ENCODE measurements at regions not wholly inside any gene's neighbourhood (a gene's known extent, or its start where the extent isn't known, plus 50 kb on each side); places are given as distances from the start of the nearest gene placed in this dataset.
"Not testable (repeated sequence)": the region's sequence is repeated elsewhere in the genome, so short reads cannot be mapped to it uniquely, and the experiment has no call there.

DNA sequence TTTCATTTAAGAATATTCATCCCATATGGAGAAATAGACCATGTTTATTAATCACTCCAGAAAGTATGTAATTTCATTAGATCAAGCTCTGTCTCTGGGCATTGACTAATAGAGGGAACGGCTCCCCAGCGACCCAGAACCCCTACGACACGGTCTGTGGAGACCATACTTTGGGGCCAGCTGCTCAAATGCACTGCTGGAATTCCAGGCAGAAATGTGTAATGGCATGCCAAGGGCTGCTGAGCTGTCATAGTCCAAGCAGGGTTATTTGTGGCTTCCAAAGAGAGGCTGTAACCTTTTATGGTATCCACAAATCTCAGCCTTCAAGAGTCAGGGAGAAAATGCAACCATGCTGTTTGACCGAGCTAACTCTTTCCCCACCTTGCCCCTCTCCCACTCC lies 755.8 kb downstream of the DHX35 start:
- DNase-seq (ENCODE audit: insufficient read length, low spot score), result no peak
- FAIRE-seq, result no peak
- TF ChIP-seq POLR2A (IDR thresholded peaks at IDR 0.05; ENCODE audit: low read depth, low read length), result no peak

DNA sequence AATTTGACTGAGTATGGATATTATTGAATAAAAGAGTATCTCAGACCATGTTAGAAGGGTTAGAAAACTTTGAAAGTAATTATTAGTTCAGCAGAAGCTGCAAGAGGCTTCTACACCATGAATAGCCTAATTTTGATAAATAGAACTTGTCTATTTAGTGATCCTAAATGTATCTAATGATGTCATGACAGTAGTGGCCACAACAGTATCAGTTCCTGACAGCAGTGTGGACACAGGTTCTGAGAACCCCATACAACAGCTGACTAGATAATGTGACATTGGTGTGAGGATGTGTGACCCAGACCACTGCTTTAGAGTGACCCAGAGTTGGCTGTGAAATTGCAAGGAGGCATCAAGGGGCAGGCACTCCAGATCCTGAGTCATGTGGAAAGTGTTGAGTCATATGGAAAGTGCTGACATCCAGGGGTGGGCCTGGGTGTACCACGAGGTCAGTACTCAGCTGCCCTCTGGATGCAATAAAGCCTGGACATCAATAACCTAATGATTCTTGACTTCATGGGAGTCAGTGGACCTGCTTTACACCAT lies 754.7 kb downstream of the DHX35 start:
- no peak for TF ChIP-seq POLR2A (IDR thresholded peaks at IDR 0.05; ENCODE audit: low read depth, low read length)
- DNase-seq (ENCODE audit: insufficient read length, low spot score) (no peak), FAIRE-seq (no peak)

DNA sequence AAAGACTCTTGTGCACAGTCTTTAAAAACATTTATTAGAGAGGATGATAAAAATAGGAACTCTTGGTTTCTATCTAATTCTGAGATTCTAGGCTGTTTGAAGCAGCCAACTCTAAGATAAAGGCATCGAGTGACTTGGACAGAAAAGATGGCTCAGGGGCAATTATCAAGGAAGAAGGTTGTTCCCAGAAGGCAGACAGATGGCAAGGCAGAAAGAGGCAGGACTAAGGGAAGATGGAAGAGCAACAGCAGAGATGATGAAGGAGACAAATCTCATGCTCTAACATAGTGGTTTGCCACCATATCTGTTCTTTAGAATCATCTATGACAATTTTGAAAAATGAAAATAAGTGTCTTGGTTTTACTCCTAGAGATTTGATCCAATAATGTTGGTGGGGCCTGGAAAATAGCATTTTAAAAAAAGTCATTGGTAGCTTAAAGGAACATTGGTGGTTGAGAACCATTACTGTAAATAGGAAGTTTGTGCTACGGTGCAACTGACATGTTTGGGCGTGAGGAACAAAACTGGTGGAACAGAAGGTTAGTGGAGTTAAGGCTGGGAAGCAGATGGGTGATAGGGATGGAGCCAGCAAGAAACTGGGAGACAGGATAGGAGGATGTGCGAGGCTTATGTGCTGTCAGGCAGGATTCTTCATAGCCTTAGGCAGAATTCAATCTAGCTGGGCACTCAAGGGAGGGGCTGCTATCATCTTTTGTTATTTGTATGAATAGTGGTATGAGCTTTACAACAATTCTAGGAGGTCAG lies 751.1 kb downstream of the DHX35 start:
- no peak for TF ChIP-seq POLR2A (IDR thresholded peaks at IDR 0.05; ENCODE audit: low read depth, low read length)
- DNase-seq (ENCODE audit: insufficient read length, low spot score), result no peak
- FAIRE-seq, result no peak

DNA sequence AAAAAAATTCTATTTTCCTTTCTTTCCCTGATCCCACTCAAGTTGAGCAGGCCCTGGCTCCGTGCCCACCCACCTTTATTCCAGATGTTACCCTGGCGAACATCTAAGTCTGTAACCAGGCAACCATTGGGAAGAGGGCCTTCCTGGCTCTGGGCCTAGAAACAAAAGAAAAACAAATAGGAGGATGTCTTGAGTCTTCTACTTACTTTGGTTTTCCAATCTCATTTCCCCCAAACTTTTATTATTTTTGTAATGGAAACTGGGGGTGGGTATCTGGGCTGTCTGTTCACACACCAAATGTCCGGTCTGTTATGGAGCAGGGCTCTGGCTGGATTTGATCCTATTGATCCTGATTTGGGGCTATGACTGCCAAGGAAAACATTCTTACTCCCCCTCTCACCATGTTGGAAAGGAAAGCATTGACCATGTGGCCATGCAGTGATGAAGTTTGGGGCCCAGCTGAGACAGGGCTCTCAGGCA lies 744.1 kb downstream of the DHX35 start:
- DNase-seq (ENCODE audit: insufficient read length, low spot score) (no peak), FAIRE-seq (no peak)
- no peak for TF ChIP-seq POLR2A (IDR thresholded peaks at IDR 0.05; ENCODE audit: low read depth, low read length)

DNA sequence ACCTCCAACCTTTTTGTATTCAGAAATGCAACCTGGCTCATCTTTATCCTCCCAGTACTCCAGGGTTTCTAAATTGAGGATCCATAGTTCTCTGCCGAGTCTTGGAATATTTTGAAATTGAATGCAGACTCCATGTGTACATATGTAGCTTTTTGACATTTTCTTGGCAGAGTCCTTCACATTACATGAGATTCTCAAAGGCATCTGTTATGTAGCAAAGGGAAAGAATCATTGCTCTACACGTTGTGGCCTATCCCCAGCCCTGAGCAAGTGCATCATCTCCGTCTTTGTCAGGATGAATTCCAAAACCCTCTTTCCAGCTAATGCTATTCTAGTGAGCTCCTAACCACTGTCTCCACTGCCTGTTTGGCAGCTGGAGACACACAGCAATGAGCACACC lies 742.9 kb downstream of the DHX35 start:
- DNase-seq (ENCODE audit: insufficient read length, low spot score) (no peak), FAIRE-seq (no peak)
- no peak for TF ChIP-seq POLR2A (IDR thresholded peaks at IDR 0.05; ENCODE audit: low read depth, low read length)

DNA sequence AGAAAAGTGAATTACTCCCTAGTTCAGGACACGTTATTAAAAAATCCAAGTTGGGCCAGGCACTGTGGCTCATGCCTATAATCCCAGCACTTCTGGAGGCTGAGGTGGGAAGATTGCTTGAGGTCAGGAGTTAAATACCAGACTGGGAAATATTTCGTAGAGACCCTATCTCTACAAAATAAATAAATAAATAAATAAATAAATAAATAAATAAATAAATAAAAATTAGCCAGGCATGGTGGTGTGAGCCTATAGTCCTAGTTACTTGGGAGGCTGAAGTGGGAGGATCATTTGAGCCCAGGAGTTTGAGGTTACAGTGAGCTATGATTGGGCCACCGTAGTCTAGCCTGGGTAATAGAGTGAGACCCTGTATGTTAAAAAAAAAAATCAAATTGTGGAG lies 741.2 kb downstream of the DHX35 start:
- FAIRE-seq; DNase-seq (ENCODE audit: insufficient read length, low spot score): not testable (repeated sequence)

DNA sequence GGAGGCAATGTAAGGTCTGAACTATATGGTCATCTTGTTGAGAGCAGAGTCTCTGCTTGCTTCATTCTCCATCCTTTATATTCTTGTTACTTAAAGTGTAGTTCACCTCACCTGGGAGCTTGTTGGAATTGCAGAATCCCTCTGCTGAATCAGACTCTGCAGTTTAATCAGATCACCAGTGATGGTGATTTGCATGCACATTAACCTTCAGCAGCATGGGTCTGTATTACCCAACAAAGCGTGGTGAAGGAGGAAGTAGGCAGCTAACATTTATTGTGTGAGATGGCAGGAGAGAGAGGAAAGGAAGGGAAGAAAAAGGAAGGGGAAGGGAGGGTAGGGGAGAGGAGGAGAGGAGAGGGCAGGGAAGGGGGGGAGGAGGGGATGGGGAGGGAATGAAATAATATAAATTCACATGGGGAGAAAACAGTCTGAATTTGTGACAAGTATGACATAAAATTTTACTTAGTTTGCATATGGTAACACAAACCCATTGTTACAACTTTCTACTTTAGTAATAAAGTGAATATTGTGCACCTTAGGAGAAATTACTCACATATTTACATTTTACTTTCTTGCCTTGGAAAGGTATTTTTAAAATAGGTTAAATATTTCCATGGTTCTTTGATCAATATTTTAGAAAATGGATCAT lies 740.7 kb downstream of the DHX35 start:
- DNase-seq (ENCODE audit: insufficient read length, low spot score) (no peak), FAIRE-seq (no peak)
- no peak for TF ChIP-seq POLR2A (IDR thresholded peaks at IDR 0.05; ENCODE audit: low read depth, low read length)

DNA sequence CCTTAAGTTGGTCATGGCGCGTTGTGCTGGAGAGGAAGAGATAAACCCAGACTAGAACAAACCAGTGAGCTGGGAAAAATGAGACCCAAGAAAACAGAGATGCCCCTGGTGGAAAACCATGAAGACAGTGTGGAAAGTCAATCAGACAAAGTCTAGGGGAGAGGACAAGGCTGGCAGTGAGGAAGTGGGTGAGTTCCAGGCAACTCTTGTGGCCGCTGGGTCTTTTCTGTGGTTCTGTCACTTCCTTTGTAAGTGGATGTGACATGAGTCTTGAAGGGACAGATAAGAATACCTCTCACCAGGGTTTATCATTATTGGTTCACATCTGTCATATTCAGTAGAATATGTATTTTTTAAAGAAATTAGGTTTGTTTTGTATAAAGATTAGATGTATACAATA lies 738.4 kb downstream of the DHX35 start:
- FAIRE-seq, result no peak
- no peak for DNase-seq (ENCODE audit: insufficient read length, low spot score)
- no peak for TF ChIP-seq POLR2A (IDR thresholded peaks at IDR 0.05; ENCODE audit: low read depth, low read length)

DNA sequence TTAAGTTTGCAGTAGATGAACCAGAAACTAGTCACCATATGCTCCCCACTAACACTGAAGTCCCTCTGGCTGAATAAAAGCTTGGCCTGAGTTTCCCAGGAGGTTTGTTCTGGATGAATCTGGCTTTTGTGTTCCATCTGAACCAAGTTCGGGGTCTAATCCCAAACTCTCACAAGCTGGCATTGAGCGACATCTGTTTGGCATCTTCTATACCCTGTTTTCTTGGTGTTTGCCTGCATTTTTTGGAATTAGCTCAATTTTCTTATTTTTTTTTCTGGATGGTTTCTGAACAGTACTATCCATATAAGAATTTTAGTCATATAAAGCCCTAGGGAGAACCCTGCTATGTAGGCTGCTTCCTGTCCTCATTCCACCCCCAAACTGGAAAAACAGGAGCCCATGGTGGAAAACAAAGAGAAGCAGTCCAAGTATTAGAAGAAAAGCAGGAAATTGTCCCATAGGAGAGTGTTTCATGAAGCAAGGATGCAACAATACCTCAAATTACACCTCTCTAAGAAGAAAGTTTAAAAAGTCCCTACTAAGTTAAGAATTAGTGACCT lies 737.1 kb downstream of the DHX35 start:
- no peak for TF ChIP-seq POLR2A (IDR thresholded peaks at IDR 0.05; ENCODE audit: low read depth, low read length)
- FAIRE-seq (no peak), DNase-seq (ENCODE audit: insufficient read length, low spot score) (no peak)

DNA sequence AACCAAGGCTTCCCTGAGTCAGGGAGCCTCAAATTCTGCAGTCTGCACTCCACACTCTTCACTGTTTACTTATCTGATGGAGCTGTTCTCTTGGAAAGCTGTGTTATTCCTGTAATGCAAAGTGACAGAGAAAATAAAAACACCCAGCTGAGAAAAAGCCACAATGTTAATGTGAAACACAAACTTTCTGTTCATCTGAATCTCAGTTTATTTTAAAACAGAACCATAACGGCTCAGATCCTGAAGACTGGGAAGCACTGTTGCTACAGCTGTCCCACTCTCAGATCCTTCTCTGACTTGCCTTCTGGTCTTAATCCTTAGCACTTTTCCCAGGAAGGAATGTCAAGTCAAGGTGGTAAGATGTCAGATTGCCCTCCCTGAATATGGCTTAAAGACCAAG lies 736.6 kb downstream of the DHX35 start:
- no peak for DNase-seq (ENCODE audit: insufficient read length, low spot score)
- FAIRE-seq, result no peak
- TF ChIP-seq POLR2A (IDR thresholded peaks at IDR 0.05; ENCODE audit: low read depth, low read length), result no peak

DNA sequence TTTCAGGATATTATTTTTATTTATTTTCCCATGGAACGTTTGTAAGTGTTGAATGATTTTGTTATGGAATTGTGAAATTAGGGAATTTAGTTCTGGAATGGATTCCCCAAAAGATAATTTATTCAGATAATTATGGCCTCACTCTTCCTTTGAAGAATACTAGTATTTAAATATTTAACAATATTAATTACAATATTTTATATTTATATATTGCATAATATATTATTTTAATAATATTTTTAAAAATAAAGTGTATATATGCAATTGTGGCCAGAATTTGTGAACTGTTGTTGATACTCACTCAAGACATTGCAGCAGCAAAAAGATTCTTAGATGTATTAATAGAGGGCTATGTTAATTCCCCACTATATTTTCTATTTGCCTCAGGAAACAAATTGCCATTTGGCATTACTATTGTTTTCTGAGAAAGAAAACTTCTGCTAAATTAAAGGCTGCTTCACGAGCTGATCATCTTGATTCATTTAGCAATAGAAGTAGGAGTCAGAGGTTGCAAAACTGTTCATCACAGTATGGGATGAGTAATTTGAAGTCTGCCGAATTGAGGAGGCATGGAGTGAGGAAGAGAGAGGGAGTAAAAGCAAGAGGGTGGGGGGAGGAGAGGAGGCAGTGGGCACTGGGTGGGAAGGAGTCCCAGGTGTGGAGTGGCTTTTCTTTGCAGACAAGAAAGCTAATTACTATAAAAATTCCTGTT lies 729.2 kb downstream of the DHX35 start:
- FAIRE-seq, result no peak
- no peak for DNase-seq (ENCODE audit: insufficient read length, low spot score)
- no peak for TF ChIP-seq POLR2A (IDR thresholded peaks at IDR 0.05; ENCODE audit: low read depth, low read length)

DNA sequence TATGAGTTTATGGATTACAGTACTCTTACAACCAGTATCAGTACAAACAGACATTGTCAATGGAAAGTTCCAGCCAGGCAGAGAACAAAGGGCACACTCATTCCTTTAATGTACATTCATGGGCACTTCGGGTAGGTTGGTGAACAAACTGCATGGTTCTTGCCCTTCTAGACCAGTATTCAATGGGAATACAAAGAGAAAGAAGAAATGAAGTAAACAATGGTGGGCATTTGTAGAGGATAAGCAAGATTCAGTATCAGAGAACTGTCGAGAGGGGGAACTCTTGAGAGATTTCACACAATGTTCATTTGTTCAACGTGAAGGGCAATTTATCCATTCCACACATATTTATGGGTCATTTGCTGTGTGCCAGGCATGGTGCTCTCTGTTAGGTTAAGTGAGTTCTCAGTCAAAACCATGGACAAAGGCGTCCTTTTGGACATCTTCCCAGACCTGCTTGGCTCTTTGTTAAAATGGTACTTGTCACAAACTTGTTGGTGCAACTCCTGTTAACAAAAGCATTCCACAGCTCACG lies 714.8 kb downstream of the DHX35 start:
- no peak for TF ChIP-seq POLR2A (IDR thresholded peaks at IDR 0.05; ENCODE audit: low read depth, low read length)
- no peak for DNase-seq (ENCODE audit: insufficient read length, low spot score)
- FAIRE-seq, result no peak

DNA sequence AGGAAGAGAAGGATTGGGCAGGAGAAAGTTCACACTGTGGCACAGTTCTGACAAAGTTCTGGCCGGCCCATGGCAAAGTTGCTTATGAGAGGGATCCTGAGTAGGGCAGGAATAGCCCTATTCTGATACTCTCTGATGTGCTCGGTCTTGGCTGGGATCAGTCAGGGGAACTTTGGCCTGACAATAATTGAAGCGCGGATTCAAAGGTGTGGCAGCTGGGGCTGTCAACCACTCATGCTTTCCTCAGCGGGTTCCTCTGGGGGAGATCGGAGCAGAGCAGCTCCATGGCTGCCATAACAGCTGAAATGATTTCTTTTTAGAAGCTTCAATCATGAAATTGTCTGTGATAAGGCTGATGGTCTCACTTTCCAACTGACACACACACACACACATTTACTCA lies 714.1 kb downstream of the DHX35 start:
- no peak for FAIRE-seq
- no peak for DNase-seq (ENCODE audit: insufficient read length, low spot score)
- TF ChIP-seq POLR2A (IDR thresholded peaks at IDR 0.05; ENCODE audit: low read depth, low read length), result no peak

DNA sequence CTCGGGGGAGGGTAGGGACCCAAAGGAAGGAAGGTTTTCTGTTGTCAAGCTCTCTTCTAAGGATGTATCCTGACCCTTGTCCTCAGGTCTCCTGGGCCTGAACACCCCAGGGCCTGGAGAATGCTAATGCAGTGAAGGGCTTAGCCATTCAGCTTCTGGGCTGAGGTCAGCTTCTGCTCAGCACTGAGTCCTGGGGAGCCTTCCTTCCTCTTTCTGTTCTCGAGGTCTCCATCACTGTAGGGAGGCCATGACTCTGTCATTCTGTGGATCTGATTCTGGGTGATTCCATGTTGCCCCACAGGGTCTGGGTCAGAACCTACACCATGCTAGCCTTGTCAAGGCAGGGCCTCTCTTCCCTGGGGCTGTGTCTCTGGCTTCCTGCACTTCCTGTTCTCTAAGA lies 712.7 kb downstream of the DHX35 start:
- TF ChIP-seq POLR2A (IDR thresholded peaks at IDR 0.05; ENCODE audit: low read depth, low read length), result no peak
- FAIRE-seq, result no peak
- no peak for DNase-seq (ENCODE audit: insufficient read length, low spot score)

Measured in H54 (cell line).